SK-N-SH (cell line): ENCODE measurements at regions not wholly inside any gene's neighbourhood (a gene's known extent, or its start where the extent isn't known, plus 50 kb on each side); places are given as distances from the start of the nearest gene placed in this dataset.

Experiments used
- CTCF ChIA-PET: fragments of 300-600, 350-600 bp; formaldehyde crosslinking; extraction: SDS; loops from one replicate; lab custom pipeline; 2021; lab: Yijun Ruan, JAX
- POLR2A ChIA-PET: fragments of 350-600 bp; sonication (Branson Sonifier 250); formaldehyde crosslinking; extraction: SDS; loops from one replicate; lab custom pipeline; 2020; ENCODE audit warnings: antibody characterized with exemption, inconsistent platforms; lab: Yijun Ruan, JAX
- DNase-seq: peaks from one replicate; pipeline ENCODE4 v3.0.0; 2012
- H2AFZ ChIP-seq: fragments of 200-600 bp; sonication (generic); 2 replicates; pipeline ENCODE4 v1.8.1; 2016; ENCODE audit warnings: antibody characterized with exemption, mild to moderate bottlenecking, low read depth
- H3F3A ChIP-seq: fragments of 200-600 bp; sonication (generic); replicated peaks from 2 replicates; pipeline ENCODE3; 2016; ENCODE audit warnings: antibody characterized with exemption, mild to moderate bottlenecking; ENCODE audit not compliant: insufficient read depth
- H3K27ac ChIP-seq, 2 experiments: fragments of 200-500 bp in 1 of 2; fragments of 200-600 bp in 1 of 2; sonication (Bioruptor generic) in 1 of 2; sonication (generic), shearing (Covaris generic) in 1 of 2; 2 replicates each; pipeline versions ENCODE4 v1.5.1 to v1.6.1; 2014 to 2016; ENCODE audit warnings: low read depth in 2 of 2, inconsistent platforms in 1 of 2, low read length in 1 of 2, mild to moderate bottlenecking in 1 of 2, mixed read lengths in 1 of 2
- H3K27me3 ChIP-seq: fragments of 200-600 bp; sonication (generic), shearing (Covaris generic); 2 replicates; pipeline ENCODE4 v1.6.1; 2016; ENCODE audit warnings: mixed run types; ENCODE audit not compliant: insufficient read depth
- H3K36me3 ChIP-seq, 2 experiments: fragments of 200-500 bp in 1 of 2; fragments of 200-600 bp in 1 of 2; sonication (Bioruptor generic) in 1 of 2; sonication (generic) in 1 of 2; replicated peaks in 1 of 2; 2 replicates each; pipeline versions ENCODE3 to v1.5.1; 2014 to 2016; ENCODE audit warnings: low read length in 1 of 2, mild to moderate bottlenecking in 1 of 2; ENCODE audit not compliant: insufficient read depth in 2 of 2, control insufficient read depth in 1 of 2
- H3K4me1 ChIP-seq, 2 experiments: fragments of 200-500 bp in 1 of 2; fragments of 200-600 bp in 1 of 2; sonication (Bioruptor generic) in 1 of 2; sonication (generic), shearing (Covaris generic) in 1 of 2; 2 replicates each; pipeline versions ENCODE4 v1.5.1 to v1.6.1; 2014 to 2016; ENCODE audit warnings: low read depth in 1 of 2, low read length in 1 of 2, mixed run types in 1 of 2; ENCODE audit not compliant: insufficient read depth in 2 of 2, control insufficient read depth in 1 of 2
- H3K4me2 ChIP-seq: fragments of 200-600 bp; sonication (generic), shearing (Covaris generic); 2 replicates; pipeline ENCODE4 v1.6.1; 2017; ENCODE audit warnings: mixed run types
- H3K4me3 ChIP-seq, 2 experiments: fragments of 200-500 bp in 1 of 2; fragments of 200-600 bp in 1 of 2; sonication (Bioruptor generic) in 1 of 2; sonication (generic), shearing (Covaris generic) in 1 of 2; 2 replicates each; pipeline versions ENCODE4 v1.5.1 to v1.8.1; 2014 to 2016; ENCODE audit warnings: low read depth in 2 of 2, inconsistent platforms in 1 of 2, low read length in 1 of 2, mild to moderate bottlenecking in 1 of 2, mixed read lengths in 1 of 2, moderate library complexity in 1 of 2
- H3K79me2 ChIP-seq: fragments of 200-600 bp; sonication (generic); 2 replicates; pipeline ENCODE4 v1.8.1; 2017; ENCODE audit warnings: mild to moderate bottlenecking; ENCODE audit not compliant: insufficient read depth
- H3K9ac ChIP-seq: fragments of 200-600 bp; sonication (generic); 2 replicates; pipeline ENCODE4 v1.6.1; 2017; ENCODE audit warnings: mixed run types
- H3K9me2 ChIP-seq: fragments of 200-600 bp; sonication (generic); 2 replicates; pipeline ENCODE4 v1.6.1; 2017; ENCODE audit warnings: mixed run types
- H3K9me3 ChIP-seq: fragments of 200-600 bp; sonication (generic); 2 replicates; pipeline ENCODE4 v1.6.1; 2017; ENCODE audit warnings: mixed run types, mild to moderate bottlenecking, moderate library complexity
- H4K20me1 ChIP-seq: fragments of 200-600 bp; sonication (generic); 2 replicates; pipeline ENCODE4 v1.6.1; 2017; ENCODE audit warnings: mild to moderate bottlenecking, mixed run types; ENCODE audit not compliant: insufficient read depth
- CTCF ChIP-seq: fragments of 200-600 bp; sonication (generic); IDR thresholded peaks from 2 replicates; pipeline ENCODE4 v1.6.1; 2017; ENCODE audit warnings: antibody characterized with exemption, mild to moderate bottlenecking, moderate library complexity
- FOSL2 ChIP-seq: IDR thresholded peaks from 2 replicates; pipeline ENCODE4 v1.4.0; 2012; ENCODE audit warnings: low read depth, mild to moderate bottlenecking, moderate library complexity, borderline replicate concordance
- FOXJ3 ChIP-seq: sonication (generic); formaldehyde crosslinking; IDR thresholded peaks from 2 replicates; pipeline ENCODE4 v1.5.1; 2020; ENCODE audit warnings: mild to moderate bottlenecking, missing genetic modification reagents
- GABPA ChIP-seq: IDR thresholded peaks from 2 replicates; pipeline ENCODE4 v1.4.0; 2012; ENCODE audit warnings: low read depth, mild to moderate bottlenecking
- JUND ChIP-seq: IDR thresholded peaks from 2 replicates; pipeline ENCODE4 v1.4.0; 2012
- MEF2A ChIP-seq: IDR thresholded peaks from 2 replicates; pipeline ENCODE4 v1.4.0; 2012; ENCODE audit warnings: low read depth, borderline replicate concordance
- POLR2AphosphoS5 ChIP-seq: IDR thresholded peaks from 2 replicates; pipeline ENCODE4 v1.6.1; 2012; ENCODE audit warnings: low read depth, low read length
- RAD21 ChIP-seq: IDR thresholded peaks from 2 replicates; pipeline ENCODE4 v1.6.1; 2012; ENCODE audit warnings: mild to moderate bottlenecking, low read length
- RXRA ChIP-seq: IDR thresholded peaks from 2 replicates; pipeline ENCODE4 v1.4.0; 2012; ENCODE audit warnings: low read depth, mild to moderate bottlenecking, borderline replicate concordance
- SMC3 ChIP-seq: IDR thresholded peaks from 2 replicates; pipeline ENCODE4 v1.6.1; 2012; ENCODE audit warnings: low read depth, low read length, improper control_type of control experiment
- USF2 ChIP-seq: fragments of 150-350 bp; IDR thresholded peaks from 2 replicates; pipeline ENCODE4 v1.6.1; 2017; ENCODE audit warnings: antibody characterized with exemption, low read length, low read depth, borderline replicate concordance
- WGBS: methylation state at CpG from one replicate; pipeline ENCODE4 v1.1.6; 2017; ENCODE audit warnings: low lambda C conversion rate; 5-methylcytosine and 5-hydroxymethylcytosine counted together

GRCh38 chr5:13427827-13428557 is 516.5 kb downstream of the DNAH5 start:
- CTCF ChIA-PET, result no interaction called here
- TF ChIP-seq POLR2AphosphoS5, result no peak
- no peak for TF ChIP-seq RXRA
- no peak for TF ChIP-seq RAD21
- TF ChIP-seq GABPA, result no peak
- no peak for TF ChIP-seq FOXJ3
- no peak for TF ChIP-seq USF2
- no peak for TF ChIP-seq FOSL2
- WGBS, result 8% methylated on average over 6 of the region's 6 CpGs

GRCh38 chr5:13412040-13412595 is 532.4 kb downstream of the DNAH5 start:
- ChIA-PET CTCF (no interaction called here), POLR2A (no interaction called here)
- Histone ChIP-seq H2AFZ (no peak overlapping the region), H3K27me3 (no peaks in the 10 kb centered on the region), H3K27ac (no peak overlapping the region), H3F3A (no peaks in the 10 kb centered on the region), H3K4me1 (no peaks in the 10 kb centered on the region), H3K9me2 (no peaks in the 10 kb centered on the region), H3K4me3 (no peak overlapping the region), H3K79me2 (no peaks in the 10 kb centered on the region), H3K4me2 (no peak overlapping the region), H3K9me3 (no peaks in the 10 kb centered on the region), H3K36me3 (no peaks in the 10 kb centered on the region), H4K20me1 (no peaks in the 10 kb centered on the region), H3K9ac (no peak overlapping the region)
- no peak for DNase-seq
- TF ChIP-seq POLR2AphosphoS5, result no peak
- no peak for TF ChIP-seq RAD21
- TF ChIP-seq CTCF, result no peak
- TF ChIP-seq SMC3, result no peak
- no peak for TF ChIP-seq MEF2A
- TF ChIP-seq JUND, result no peak
- 6% methylated on average over 6 of the region's 6 CpGs for WGBS

More at GRCh38 chr5:13427827-13428557, 516.5 kb downstream of the DNAH5 start:
- Histone ChIP-seq H3K79me2 (no peaks in the 10 kb centered on the region), H3K9me2 (no peaks in the 10 kb centered on the region), H2AFZ (no peak overlapping the region), H3K4me1 (no peaks in the 10 kb centered on the region), H3K4me3 (no peak overlapping the region), H3K36me3 (no peaks in the 10 kb centered on the region), H3K9ac (no peak overlapping the region), H3F3A (no peaks in the 10 kb centered on the region), H3K4me2 (no peak overlapping the region), H3K27me3 (no peaks in the 10 kb centered on the region), H3K27ac (no peak overlapping the region), H4K20me1 (no peaks in the 10 kb centered on the region), H3K9me3 (no peaks in the 10 kb centered on the region)
- DNase-seq, result no peak
- POLR2A ChIA-PET, result no interaction called here
